ENCODE measurements at regions not wholly inside any gene's neighbourhood (a gene's known extent, or its start where the extent isn't known, plus 50 kb on each side); places are given as distances from the start of the nearest gene placed in this dataset.

- H3K79me2 ChIP-seq (ENCODE audit: control insufficient read depth, insufficient read depth, low read length, unreplicated experiment) = no peaks in the 10 kb centered on the region
- no peaks in the 10 kb centered on the region for H3K27me3 ChIP-seq (ENCODE audit: insufficient read depth, low read length)
- H2AFZ ChIP-seq (ENCODE audit: low read length, unreplicated experiment) = no peak overlapping the region
- no peak overlapping the region for H3K27ac ChIP-seq (ENCODE audit: low read depth, low read length)
- peaks cover 25% of the 10 kb centered on the region for H3K36me3 ChIP-seq (ENCODE audit: insufficient read depth, low read length)
- no peaks in the 10 kb centered on the region for H3K4me1 ChIP-seq (ENCODE audit: control insufficient read depth, insufficient read depth, low read length, unreplicated experiment)
- no peak overlapping the region for H3K4me3 ChIP-seq (ENCODE audit: low read depth, low read length)
Measured at GRCh38 chr14:101064718-101065117, 161.2 kb upstream of the RTL1 start.

- Histone ChIP-seq H3K36me3 (ENCODE audit: insufficient read depth, low read length) (peaks cover 22% of the 10 kb centered on the region), H3K4me1 (ENCODE audit: control insufficient read depth, insufficient read depth, low read length, unreplicated experiment) (no peaks in the 10 kb centered on the region), H3K79me2 (ENCODE audit: control insufficient read depth, insufficient read depth, low read length, unreplicated experiment) (no peaks in the 10 kb centered on the region), H2AFZ (ENCODE audit: low read length, unreplicated experiment) (no peak overlapping the region), H3K27ac (ENCODE audit: low read depth, low read length) (no peak overlapping the region), H3K27me3 (ENCODE audit: insufficient read depth, low read length) (no peaks in the 10 kb centered on the region), H3K4me3 (ENCODE audit: low read depth, low read length) (no peak overlapping the region)
Measured at GRCh38 chr14:101065246-101065645, 161.7 kb upstream of the RTL1 start.

- Histone ChIP-seq H3K27ac (ENCODE audit: low read depth, low read length) (no peak overlapping the region), H3K4me3 (ENCODE audit: low read depth, low read length) (no peak overlapping the region), H2AFZ (ENCODE audit: low read length, unreplicated experiment) (no peak overlapping the region), H3K79me2 (ENCODE audit: control insufficient read depth, insufficient read depth, low read length, unreplicated experiment) (no peaks in the 10 kb centered on the region), H3K27me3 (ENCODE audit: insufficient read depth, low read length) (no peaks in the 10 kb centered on the region), H3K36me3 (ENCODE audit: insufficient read depth, low read length) (peaks cover 16% of the 10 kb centered on the region; the same call in 1 of the 2 replicates), H3K4me1 (ENCODE audit: control insufficient read depth, insufficient read depth, low read length, unreplicated experiment) (no peaks in the 10 kb centered on the region)
Measured at GRCh38 chr14:101065696-101066694, 162.5 kb upstream of the RTL1 start.

GRCh38 chr14:101066826-101067510 lies 163.4 kb upstream of the RTL1 start:
- Histone ChIP-seq H3K4me1 (ENCODE audit: control insufficient read depth, insufficient read depth, low read length, unreplicated experiment) (no peaks in the 10 kb centered on the region), H3K27ac (ENCODE audit: low read depth, low read length) (no peak overlapping the region), H3K27me3 (ENCODE audit: insufficient read depth, low read length) (no peaks in the 10 kb centered on the region), H2AFZ (ENCODE audit: low read length, unreplicated experiment) (no peak overlapping the region), H3K79me2 (ENCODE audit: control insufficient read depth, insufficient read depth, low read length, unreplicated experiment) (no peaks in the 10 kb centered on the region), H3K4me3 (ENCODE audit: low read depth, low read length) (no peak overlapping the region), H3K36me3 (ENCODE audit: insufficient read depth, low read length) (peaks cover 8% of the 10 kb centered on the region; the same call in 1 of the 2 replicates)

GRCh38 chr14:101068313-101069227 lies 165.0 kb upstream of the RTL1 start:
- Histone ChIP-seq H3K27me3 (ENCODE audit: insufficient read depth, low read length) (no peaks in the 10 kb centered on the region), H3K36me3 (ENCODE audit: insufficient read depth, low read length) (no peaks in the 10 kb centered on the region; the same call in 1 of the 2 replicates)

GRCh38 chr14:101069228-101069549 lies 165.7 kb upstream of the RTL1 start:
- no peaks in the 10 kb centered on the region for H3K36me3 ChIP-seq (ENCODE audit: insufficient read depth, low read length)
- H2AFZ ChIP-seq (ENCODE audit: low read length, unreplicated experiment) = no peak overlapping the region
- H3K4me3 ChIP-seq (ENCODE audit: low read depth, low read length) = no peak overlapping the region
- H3K79me2 ChIP-seq (ENCODE audit: control insufficient read depth, insufficient read depth, low read length, unreplicated experiment) = no peaks in the 10 kb centered on the region
- no peaks in the 10 kb centered on the region for H3K27me3 ChIP-seq (ENCODE audit: insufficient read depth, low read length)
- peaks cover 16% of the 10 kb centered on the region for H3K4me1 ChIP-seq (ENCODE audit: control insufficient read depth, insufficient read depth, low read length, unreplicated experiment)
- H3K27ac ChIP-seq (ENCODE audit: low read depth, low read length) = no peak overlapping the region

More at GRCh38 chr14:101068313-101069227, 165.0 kb upstream of the RTL1 start:
- Histone ChIP-seq H3K79me2 (ENCODE audit: control insufficient read depth, insufficient read depth, low read length, unreplicated experiment) (no peaks in the 10 kb centered on the region), H3K27ac (ENCODE audit: low read depth, low read length) (no peak overlapping the region), H3K4me1 (ENCODE audit: control insufficient read depth, insufficient read depth, low read length, unreplicated experiment) (peaks cover 10% of the 10 kb centered on the region), H3K4me3 (ENCODE audit: low read depth, low read length) (no peak overlapping the region), H2AFZ (ENCODE audit: low read length, unreplicated experiment) (no peak overlapping the region)

- H2AFZ ChIP-seq (ENCODE audit: low read length, unreplicated experiment) = no peak overlapping the region
- H3K4me1 ChIP-seq (ENCODE audit: control insufficient read depth, insufficient read depth, low read length, unreplicated experiment) = peaks cover 22% of the 10 kb centered on the region
- no peaks in the 10 kb centered on the region for H3K36me3 ChIP-seq (ENCODE audit: insufficient read depth, low read length)
- no peak overlapping the region for H3K27ac ChIP-seq (ENCODE audit: low read depth, low read length)
- H3K27me3 ChIP-seq (ENCODE audit: insufficient read depth, low read length) = no peaks in the 10 kb centered on the region
- no peak overlapping the region for H3K4me3 ChIP-seq (ENCODE audit: low read depth, low read length)
- no peaks in the 10 kb centered on the region for H3K79me2 ChIP-seq (ENCODE audit: control insufficient read depth, insufficient read depth, low read length, unreplicated experiment)
Measured at GRCh38 chr14:101069666-101070362, 166.3 kb upstream of the RTL1 start.

GRCh38 chr14:101070540-101071492 lies 167.3 kb upstream of the RTL1 start:
- Histone ChIP-seq H3K79me2 (ENCODE audit: control insufficient read depth, insufficient read depth, low read length, unreplicated experiment) (no peaks in the 10 kb centered on the region), H3K4me1 (ENCODE audit: control insufficient read depth, insufficient read depth, low read length, unreplicated experiment) (peaks cover 22% of the 10 kb centered on the region), H3K4me3 (ENCODE audit: low read depth, low read length) (no peak overlapping the region), H3K27me3 (ENCODE audit: insufficient read depth, low read length) (no peaks in the 10 kb centered on the region), H3K36me3 (ENCODE audit: insufficient read depth, low read length) (no peaks in the 10 kb centered on the region), H3K27ac (ENCODE audit: low read depth, low read length) (no peak overlapping the region), H2AFZ (ENCODE audit: low read length, unreplicated experiment) (no peak overlapping the region)

GRCh38 chr14:101071493-101071906 lies 168.0 kb upstream of the RTL1 start:
- H3K36me3 ChIP-seq (ENCODE audit: insufficient read depth, low read length) = no peaks in the 10 kb centered on the region
- H3K79me2 ChIP-seq (ENCODE audit: control insufficient read depth, insufficient read depth, low read length, unreplicated experiment) = no peaks in the 10 kb centered on the region
- peaks cover 22% of the 10 kb centered on the region for H3K4me1 ChIP-seq (ENCODE audit: control insufficient read depth, insufficient read depth, low read length, unreplicated experiment)
- no peaks in the 10 kb centered on the region for H3K27me3 ChIP-seq (ENCODE audit: insufficient read depth, low read length)
- no peak overlapping the region for H3K27ac ChIP-seq (ENCODE audit: low read depth, low read length)
- no peak overlapping the region for H2AFZ ChIP-seq (ENCODE audit: low read length, unreplicated experiment)
- H3K4me3 ChIP-seq (ENCODE audit: low read depth, low read length) = no peak overlapping the region
